HEK293 (cell line): ENCODE measurements at regions not wholly inside any gene's neighbourhood (a gene's known extent, or its start where the extent isn't known, plus 50 kb on each side); places are given as distances from the start of the nearest gene placed in this dataset.

Source experiments
- CTCF ChIA-PET: fragments of 350-600 bp; formaldehyde crosslinking; extraction: SDS; loops from one replicate; lab custom pipeline; 2021; ENCODE audit warnings: antibody characterized with exemption; lab: Yijun Ruan, JAX
- POLR2A ChIA-PET: fragments of 300-600 bp; formaldehyde crosslinking; extraction: SDS; loops from one replicate; lab custom pipeline; 2020; ENCODE audit warnings: antibody characterized with exemption, inconsistent platforms; lab: Yijun Ruan, JAX
- H3K27ac ChIP-seq: fragments of 200-500 bp; sonication (Bioruptor generic); 2 replicates; pipeline ENCODE4 v1.5.1; 2014; ENCODE audit warnings: low read depth, low read length, control low read depth, inconsistent platforms; ENCODE audit errors: extremely low read depth
- H3K36me3 ChIP-seq, 2 experiments: fragments of 200-500 bp in 1 of 2; sonication (Bioruptor generic) in 1 of 2; 1 replicate in 1 of 2; 2 replicates in 1 of 2; pipeline ENCODE4 v1.5.1; 2014 to 2017; ENCODE audit warnings: inconsistent platforms in 2 of 2, low read length in 2 of 2; ENCODE audit not compliant: control insufficient read depth in 2 of 2, insufficient read depth in 1 of 2
- H3K4me1 ChIP-seq: fragments of 200-500 bp; sonication (Bioruptor generic); 2 replicates; pipeline ENCODE4 v1.5.1; 2014; ENCODE audit warnings: mild to moderate bottlenecking, low read length, inconsistent platforms; ENCODE audit not compliant: control insufficient read depth, insufficient read depth
- H3K4me3 ChIP-seq: 2 replicates; pipeline ENCODE4 v1.5.1; 2011; ENCODE audit warnings: low read depth, mild to moderate bottlenecking, control low read depth, low read length, moderate library complexity
- H3K9me3 ChIP-seq: fragments of 200-500 bp; sonication (Bioruptor generic); 2 replicates; pipeline ENCODE4 v1.5.1; 2014; ENCODE audit warnings: low read depth, low read length, inconsistent platforms; ENCODE audit not compliant: control insufficient read depth, insufficient read depth
- EGR2 ChIP-seq: fragments of 450-650 bp; formaldehyde crosslinking; IDR thresholded peaks from 2 replicates; pipeline ENCODE4 v1.5.1; 2016; ENCODE audit warnings: low read depth, missing biosample characterization, missing genetic modification characterization
- GFI1B ChIP-seq: fragments of 450-650 bp; formaldehyde crosslinking; IDR thresholded peaks from 2 replicates; pipeline ENCODE4 v1.5.1; 2016; ENCODE audit warnings: missing biosample characterization, missing genetic modification characterization
- HOXC10 ChIP-seq: sonication (generic); formaldehyde crosslinking; IDR thresholded peaks from 2 replicates; pipeline ENCODE4 v1.8.1; 2023; ENCODE audit warnings: mild to moderate bottlenecking, missing genetic modification reagents
- KLF10 ChIP-seq: fragments of 450-650 bp; IDR thresholded peaks from 2 replicates; pipeline ENCODE4 v1.5.1; 2018; ENCODE audit warnings: missing biosample characterization, mild to moderate bottlenecking, missing genetic modification characterization
- OSR2 ChIP-seq: fragments of 450-650 bp; formaldehyde crosslinking; IDR thresholded peaks from 2 replicates; pipeline ENCODE4 v1.5.1; 2016; ENCODE audit warnings: missing biosample characterization, missing genetic modification characterization
- RBAK ChIP-seq: fragments of 450-650 bp; formaldehyde crosslinking; IDR thresholded peaks from 2 replicates; pipeline ENCODE4 v1.5.1; 2016; ENCODE audit warnings: missing biosample characterization, missing genetic modification characterization
- SCRT2 ChIP-seq: fragments of 450-650 bp; formaldehyde crosslinking; IDR thresholded peaks from 2 replicates; pipeline ENCODE4 v1.5.1; 2016; ENCODE audit warnings: missing biosample characterization, missing genetic modification characterization
- WT1 ChIP-seq: fragments of 450-650 bp; formaldehyde crosslinking; IDR thresholded peaks from 2 replicates; pipeline ENCODE4 v1.5.1; 2016; ENCODE audit warnings: missing biosample characterization, missing genetic modification characterization
- ZEB2 ChIP-seq: fragments of 450-650 bp; formaldehyde crosslinking; IDR thresholded peaks from 2 replicates; pipeline ENCODE4 v1.5.1; 2016; ENCODE audit warnings: missing biosample characterization, missing genetic modification characterization
- ZNF112 ChIP-seq: fragments of 450-650 bp; formaldehyde crosslinking; IDR thresholded peaks from 2 replicates; pipeline ENCODE4 v1.5.0; 2017; ENCODE audit warnings: missing biosample characterization, missing genetic modification characterization
- ZNF16 ChIP-seq: fragments of 450-650 bp; formaldehyde crosslinking; IDR thresholded peaks from 2 replicates; pipeline ENCODE4 v1.5.1; 2016; ENCODE audit warnings: low read depth, missing biosample characterization, missing genetic modification characterization
- ZNF18 ChIP-seq: fragments of 450-650 bp; formaldehyde crosslinking; IDR thresholded peaks from 2 replicates; pipeline ENCODE4 v1.5.1; 2016; ENCODE audit warnings: missing biosample characterization, missing genetic modification characterization
- ZNF202 ChIP-seq: fragments of 450-650 bp; formaldehyde crosslinking; IDR thresholded peaks from 2 replicates; pipeline ENCODE4 v1.5.1; 2016; ENCODE audit warnings: missing biosample characterization, missing genetic modification characterization, borderline replicate concordance
- ZNF292 ChIP-seq: fragments of 450-650 bp; formaldehyde crosslinking; IDR thresholded peaks from 2 replicates; pipeline ENCODE4 v1.5.1; 2016; ENCODE audit warnings: low read depth, missing biosample characterization, missing genetic modification characterization, borderline replicate concordance
- ZNF394 ChIP-seq: fragments of 450-650 bp; formaldehyde crosslinking; IDR thresholded peaks from 2 replicates; pipeline ENCODE4 v1.5.1; 2016; ENCODE audit warnings: missing biosample characterization, missing genetic modification characterization, mild to moderate bottlenecking, moderate library complexity, borderline replicate concordance
- ZNF404 ChIP-seq: fragments of 450-650 bp; formaldehyde crosslinking; IDR thresholded peaks from 2 replicates; pipeline ENCODE4 v1.5.1; 2017; ENCODE audit warnings: missing biosample characterization, missing genetic modification characterization
- ZNF48 ChIP-seq: fragments of 450-650 bp; formaldehyde crosslinking; IDR thresholded peaks from 2 replicates; pipeline ENCODE4 v1.5.1; 2016; ENCODE audit warnings: missing biosample characterization, missing genetic modification characterization
- ZNF549 ChIP-seq: fragments of 450-650 bp; IDR thresholded peaks from 2 replicates; pipeline ENCODE4 v1.5.1; 2018; ENCODE audit warnings: missing biosample characterization, missing genetic modification characterization, mild to moderate bottlenecking, inconsistent platforms, moderate library complexity
- ZNF561 ChIP-seq: fragments of 450-650 bp; IDR thresholded peaks from 2 replicates; pipeline ENCODE4 v1.5.1; 2018; ENCODE audit warnings: missing biosample characterization, missing genetic modification characterization, borderline replicate concordance
- ZNF76 ChIP-seq: fragments of 450-650 bp; formaldehyde crosslinking; IDR thresholded peaks from 2 replicates; pipeline ENCODE4; 2016; ENCODE audit warnings: low read depth, missing biosample characterization, missing genetic modification characterization, borderline replicate concordance
- ZNF777 ChIP-seq: fragments of 450-650 bp; formaldehyde crosslinking; IDR thresholded peaks from 2 replicates; pipeline ENCODE4 v1.5.1; 2017; ENCODE audit warnings: missing biosample characterization, missing genetic modification characterization, borderline replicate concordance
- ZNF791 ChIP-seq: fragments of 450-650 bp; formaldehyde crosslinking; IDR thresholded peaks from 2 replicates; pipeline ENCODE4 v1.5.1; 2016; ENCODE audit warnings: missing biosample characterization, missing genetic modification characterization
- TF ChIP-seq, protein P1 (sequence below): fragments of 450-650 bp; formaldehyde crosslinking; IDR thresholded peaks from 2 replicates; pipeline ENCODE4 v1.5.1; 2016; ENCODE audit warnings: missing biosample characterization, missing genetic modification characterization
- TF ChIP-seq, protein P2 (sequence below): fragments of 450-650 bp; formaldehyde crosslinking; IDR thresholded peaks from 2 replicates; pipeline ENCODE4; 2016; ENCODE audit warnings: missing biosample characterization, missing genetic modification characterization
- TF ChIP-seq, protein P3 (sequence below): fragments of 450-650 bp; formaldehyde crosslinking; IDR thresholded peaks from 2 replicates; pipeline ENCODE4 v1.5.1; 2017; ENCODE audit warnings: missing biosample characterization, missing genetic modification characterization

DNA sequence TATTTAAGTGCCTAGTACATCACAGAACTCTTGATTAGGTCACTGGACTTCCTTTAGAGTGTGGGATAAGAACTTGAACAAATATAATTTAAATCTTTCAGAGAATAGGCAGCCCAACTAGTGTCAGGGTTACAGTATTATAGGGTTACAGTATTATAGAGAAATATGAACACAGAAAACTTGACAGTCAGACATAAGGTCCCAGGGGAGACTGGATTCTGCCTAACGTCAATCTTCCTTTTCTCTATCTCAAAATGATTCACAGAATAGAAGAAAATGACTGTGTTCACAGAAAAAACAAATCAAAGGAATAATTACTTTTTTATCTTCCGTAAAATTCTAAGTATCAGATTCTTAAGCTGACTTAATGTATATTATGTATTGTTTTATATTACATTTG lies 623.8 kb downstream of the HTR1B start:
- POLR2A ChIA-PET, result no interaction called here
- H3K36me3 ChIP-seq, result no peaks in the 10 kb centered on the region
- no peaks in the 10 kb centered on the region for H3K4me1 ChIP-seq
- no peak for TF ChIP-seq ZNF18 (tag by site-specific recombination)
- TF ChIP-seq, protein P1, sequence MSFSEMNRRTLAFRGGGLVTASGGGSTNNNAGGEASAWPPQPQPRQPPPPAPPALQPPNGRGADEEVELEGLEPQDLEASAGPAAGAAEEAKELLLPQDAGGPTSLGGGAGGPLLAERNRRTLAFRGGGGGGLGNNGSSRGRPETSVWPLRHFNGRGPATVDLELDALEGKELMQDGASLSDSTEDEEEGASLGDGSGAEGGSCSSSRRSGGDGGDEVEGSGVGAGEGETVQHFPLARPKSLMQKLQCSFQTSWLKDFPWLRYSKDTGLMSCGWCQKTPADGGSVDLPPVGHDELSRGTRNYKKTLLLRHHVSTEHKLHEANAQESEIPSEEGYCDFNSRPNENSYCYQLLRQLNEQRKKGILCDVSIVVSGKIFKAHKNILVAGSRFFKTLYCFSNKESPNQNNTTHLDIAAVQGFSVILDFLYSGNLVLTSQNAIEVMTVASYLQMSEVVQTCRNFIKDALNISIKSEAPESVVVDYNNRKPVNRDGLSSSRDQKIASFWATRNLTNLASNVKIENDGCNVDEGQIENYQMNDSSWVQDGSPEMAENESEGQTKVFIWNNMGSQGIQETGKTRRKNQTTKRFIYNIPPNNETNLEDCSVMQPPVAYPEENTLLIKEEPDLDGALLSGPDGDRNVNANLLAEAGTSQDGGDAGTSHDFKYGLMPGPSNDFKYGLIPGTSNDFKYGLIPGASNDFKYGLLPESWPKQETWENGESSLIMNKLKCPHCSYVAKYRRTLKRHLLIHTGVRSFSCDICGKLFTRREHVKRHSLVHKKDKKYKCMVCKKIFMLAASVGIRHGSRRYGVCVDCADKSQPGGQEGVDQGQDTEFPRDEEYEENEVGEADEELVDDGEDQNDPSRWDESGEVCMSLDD (tag by site-specific recombination), result no peak
- TF ChIP-seq RBAK (tag by site-specific recombination), result no peak
- TF ChIP-seq GFI1B, result no peak
- TF ChIP-seq ZNF76, result no peak
- TF ChIP-seq ZNF202 (tag by site-specific recombination), result no peak
- no peak for TF ChIP-seq ZNF561 (tag by site-specific recombination)
- no peak for TF ChIP-seq WT1 (tag by site-specific recombination)
- no peak for TF ChIP-seq EGR2 (tag by site-specific recombination)
- TF ChIP-seq HOXC10 (CRISPR knock-in tag), result no peak
- TF ChIP-seq ZNF394 (tag by site-specific recombination), result no peak
- no peak for TF ChIP-seq OSR2 (tag by site-specific recombination)
- TF ChIP-seq ZNF404 (tag by site-specific recombination), result no peak
- TF ChIP-seq ZNF48 (tag by site-specific recombination), result no peak
- TF ChIP-seq, all 188 proteins: peak for 0
- H3K4me3 ChIP-seq, result no peak overlapping the region
- CTCF ChIA-PET, result interaction anchor here (0.7 to 1.2 kb wide), 2 partner anchors 18 to 21 kb away, joined by 3 read pairs; no protein-coding TSS in a partner anchor
- no peak overlapping the region for H3K27ac ChIP-seq
- no peaks in the 10 kb centered on the region for H3K9me3 ChIP-seq

DNA sequence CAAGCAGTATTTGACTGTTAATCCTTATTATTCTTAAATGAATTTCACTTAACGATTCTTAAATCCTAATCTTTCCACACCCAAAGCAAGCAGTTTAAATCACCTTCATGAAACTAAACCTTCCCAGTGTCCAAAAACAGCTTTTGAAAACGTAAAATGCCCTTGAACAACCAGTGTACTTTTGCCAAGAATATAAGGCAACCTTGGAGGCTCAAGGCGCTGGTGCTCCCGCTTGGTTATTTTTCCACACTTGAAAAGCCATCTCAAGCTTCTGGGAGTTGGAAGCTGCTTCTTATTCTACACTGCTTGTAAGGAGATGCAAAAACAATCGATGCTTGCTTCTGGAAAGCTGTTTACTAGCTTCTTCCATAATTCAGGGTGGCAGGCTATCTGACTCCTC lies 625.7 kb downstream of the HTR1B start:
- H3K27ac ChIP-seq, result no peak overlapping the region
- H3K4me3 ChIP-seq, result no peak overlapping the region
- H3K36me3 ChIP-seq, result no peaks in the 10 kb centered on the region
- CTCF ChIA-PET, result no interaction called here
- H3K9me3 ChIP-seq, result no peaks in the 10 kb centered on the region
- no peaks in the 10 kb centered on the region for H3K4me1 ChIP-seq
- POLR2A ChIA-PET, result no interaction called here
- TF ChIP-seq ZNF292 (tag by site-specific recombination) (no peak), KLF10 (no peak), ZNF777 (tag by site-specific recombination) (no peak), ZEB2 (tag by site-specific recombination) (no peak), ZNF112 (no peak), ZNF791 (tag by site-specific recombination) (no peak), ZNF16 (tag by site-specific recombination) (no peak), SCRT2 (no peak), ZNF549 (no peak)
- TF ChIP-seq, protein P2, sequence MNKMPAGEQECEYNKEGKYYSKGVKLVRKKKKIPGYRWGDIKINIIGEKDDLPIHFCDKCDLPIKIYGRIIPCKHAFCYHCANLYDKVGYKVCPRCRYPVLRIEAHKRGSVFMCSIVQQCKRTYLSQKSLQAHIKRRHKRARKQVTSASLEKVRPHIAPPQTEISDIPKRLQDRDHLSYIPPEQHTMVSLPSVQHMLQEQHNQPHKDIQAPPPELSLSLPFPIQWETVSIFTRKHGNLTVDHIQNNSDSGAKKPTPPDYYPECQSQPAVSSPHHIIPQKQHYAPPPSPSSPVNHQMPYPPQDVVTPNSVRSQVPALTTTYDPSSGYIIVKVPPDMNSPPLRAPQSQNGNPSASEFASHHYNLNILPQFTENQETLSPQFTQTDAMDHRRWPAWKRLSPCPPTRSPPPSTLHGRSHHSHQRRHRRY (tag by site-specific recombination), result no peak
- TF ChIP-seq, protein P1 (tag by site-specific recombination), result no peak
- TF ChIP-seq, protein P3, sequence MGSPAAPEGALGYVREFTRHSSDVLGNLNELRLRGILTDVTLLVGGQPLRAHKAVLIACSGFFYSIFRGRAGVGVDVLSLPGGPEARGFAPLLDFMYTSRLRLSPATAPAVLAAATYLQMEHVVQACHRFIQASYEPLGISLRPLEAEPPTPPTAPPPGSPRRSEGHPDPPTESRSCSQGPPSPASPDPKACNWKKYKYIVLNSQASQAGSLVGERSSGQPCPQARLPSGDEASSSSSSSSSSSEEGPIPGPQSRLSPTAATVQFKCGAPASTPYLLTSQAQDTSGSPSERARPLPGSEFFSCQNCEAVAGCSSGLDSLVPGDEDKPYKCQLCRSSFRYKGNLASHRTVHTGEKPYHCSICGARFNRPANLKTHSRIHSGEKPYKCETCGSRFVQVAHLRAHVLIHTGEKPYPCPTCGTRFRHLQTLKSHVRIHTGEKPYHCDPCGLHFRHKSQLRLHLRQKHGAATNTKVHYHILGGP (tag by site-specific recombination), result no peak
